DND-41 (cell line): ENCODE measurements at regions not wholly inside any gene's neighbourhood (a gene's known extent, or its start where the extent isn't known, plus 50 kb on each side); places are given as distances from the start of the nearest gene placed in this dataset.

Source experiments
- EZH2 ChIP-seq: IDR thresholded peaks from 3 replicates; pipeline ENCODE4 v1.6.1; 2012; ENCODE audit warnings: borderline replicate concordance, low read depth, mild to moderate bottlenecking, moderate library complexity, low read length, inconsistent platforms; ENCODE audit not compliant: severe bottlenecking
- TF ChIP-seq, protein P1 (sequence below): IDR thresholded peaks from 2 replicates; pipeline ENCODE4 v1.5.1; 2012; ENCODE audit warnings: borderline replicate concordance, low read length, moderate library complexity, mild to moderate bottlenecking; ENCODE audit not compliant: poor library complexity, severe bottlenecking; ENCODE audit errors: extremely low read depth

DNA sequence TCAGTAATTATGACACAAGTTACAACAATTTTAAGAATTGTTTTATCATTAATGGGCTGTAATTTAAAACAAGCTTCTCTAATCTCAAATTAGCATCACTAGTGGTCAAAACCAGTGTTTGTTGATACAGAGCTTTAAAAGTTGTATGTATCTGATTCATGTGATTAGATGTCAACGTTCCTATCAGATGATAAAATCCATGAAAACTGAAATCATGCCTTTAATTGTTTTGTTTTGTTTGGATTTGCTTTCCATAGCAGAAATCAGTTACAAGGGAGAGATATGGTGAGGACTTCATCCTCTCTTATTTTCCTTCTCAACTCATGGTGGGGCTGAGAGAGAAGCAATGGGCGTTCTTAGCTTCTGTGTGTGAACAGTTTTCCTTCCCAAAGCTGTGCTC lies 469.6 kb downstream of the PID1 start:
- TF ChIP-seq, protein P1, sequence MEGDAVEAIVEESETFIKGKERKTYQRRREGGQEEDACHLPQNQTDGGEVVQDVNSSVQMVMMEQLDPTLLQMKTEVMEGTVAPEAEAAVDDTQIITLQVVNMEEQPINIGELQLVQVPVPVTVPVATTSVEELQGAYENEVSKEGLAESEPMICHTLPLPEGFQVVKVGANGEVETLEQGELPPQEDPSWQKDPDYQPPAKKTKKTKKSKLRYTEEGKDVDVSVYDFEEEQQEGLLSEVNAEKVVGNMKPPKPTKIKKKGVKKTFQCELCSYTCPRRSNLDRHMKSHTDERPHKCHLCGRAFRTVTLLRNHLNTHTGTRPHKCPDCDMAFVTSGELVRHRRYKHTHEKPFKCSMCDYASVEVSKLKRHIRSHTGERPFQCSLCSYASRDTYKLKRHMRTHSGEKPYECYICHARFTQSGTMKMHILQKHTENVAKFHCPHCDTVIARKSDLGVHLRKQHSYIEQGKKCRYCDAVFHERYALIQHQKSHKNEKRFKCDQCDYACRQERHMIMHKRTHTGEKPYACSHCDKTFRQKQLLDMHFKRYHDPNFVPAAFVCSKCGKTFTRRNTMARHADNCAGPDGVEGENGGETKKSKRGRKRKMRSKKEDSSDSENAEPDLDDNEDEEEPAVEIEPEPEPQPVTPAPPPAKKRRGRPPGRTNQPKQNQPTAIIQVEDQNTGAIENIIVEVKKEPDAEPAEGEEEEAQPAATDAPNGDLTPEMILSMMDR = no peak
- TF ChIP-seq EZH2 = no peak
